HUDEP-2 (cell line): ENCODE measurements at regions not wholly inside any gene's neighbourhood (a gene's known extent, or its start where the extent isn't known, plus 50 kb on each side); places are given as distances from the start of the nearest gene placed in this dataset.

Experiments
- DNase-seq, 76 experiments: peaks; one replicate each; lab custom pipeline; 2025; ENCODE audit not compliant: unreplicated experiment in 76 of 76; lab: John Stamatoyannopoulos, UW

GRCh38 chr18:40624959-40625358 lies 1330.1 kb upstream of the PIK3C3 start:
- DNase-seq: no peak

- DNase-seq: no peak
These were observed 1341.3 kb upstream of the PIK3C3 start for GRCh38 chr18:40613721-40614120.

GRCh38 chr18:40612356-40612755 lies 1342.7 kb upstream of the PIK3C3 start:
- no peak for DNase-seq

GRCh38 chr18:40608226-40608625 lies 1346.8 kb upstream of the PIK3C3 start:
- DNase-seq: no peak

GRCh38 chr18:40607542-40608148 lies 1347.4 kb upstream of the PIK3C3 start:
- no peak for DNase-seq

GRCh38 chr18:40606996-40607395 lies 1348.0 kb upstream of the PIK3C3 start:
- no peak for DNase-seq

- DNase-seq: no peak
These were observed 1371.4 kb upstream of the PIK3C3 start for GRCh38 chr18:40583671-40584070.

GRCh38 chr18:40582105-40582504 lies 1372.9 kb upstream of the PIK3C3 start:
- DNase-seq: no peak

- no peak for DNase-seq
These were observed 1377.1 kb upstream of the PIK3C3 start for GRCh38 chr18:40577981-40578365.

GRCh38 chr18:40577239-40577980 lies 1377.6 kb upstream of the PIK3C3 start:
- DNase-seq: no peak

GRCh38 chr18:40576507-40577115 lies 1378.4 kb upstream of the PIK3C3 start:
- DNase-seq: no peak

GRCh38 chr18:40570615-40571014 lies 1384.4 kb upstream of the PIK3C3 start:
- no peak for DNase-seq

GRCh38 chr18:40569605-40570004 lies 1385.4 kb upstream of the PIK3C3 start:
- DNase-seq: no peak

GRCh38 chr18:40566510-40566844 lies 1388.6 kb upstream of the PIK3C3 start:
- no peak for DNase-seq

- DNase-seq: no peak
These were observed 1389.1 kb upstream of the PIK3C3 start for GRCh38 chr18:40565805-40566509.

GRCh38 chr18:40559556-40559955 lies 1395.5 kb upstream of the PIK3C3 start:
- DNase-seq: no peak

- DNase-seq: no peak
These were observed 1396.2 kb upstream of the PIK3C3 start for GRCh38 chr18:40558706-40559392.

GRCh38 chr18:40555914-40556313 lies 1399.1 kb upstream of the PIK3C3 start:
- DNase-seq: no peak

- no peak for DNase-seq
These were observed 1402.0 kb upstream of the PIK3C3 start for GRCh38 chr18:40553029-40553428.

GRCh38 chr18:40546875-40547274 lies 1408.2 kb upstream of the PIK3C3 start:
- DNase-seq: no peak

- DNase-seq: no peak
These were observed 1420.3 kb upstream of the PIK3C3 start for GRCh38 chr18:40534723-40535122.
